MCF 10A (cell line): ENCODE measurements at regions not wholly inside any gene's neighbourhood (a gene's known extent, or its start where the extent isn't known, plus 50 kb on each side); places are given as distances from the start of the nearest gene placed in this dataset.
A peak's percentile ranks its signal among the peaks of the same experiment; 100 is the strongest.
"Not testable (repeated sequence)": the region's sequence is repeated elsewhere in the genome, so short reads cannot be mapped to it uniquely, and the experiment has no call there.

ENCODE experiments used
- BruUV-seq: library from RNA; stranded (reverse); fragments of 400-500 nt; replicated peaks from 2 replicates; lab custom pipeline; 2021; lab: Mats Ljungman, UMichigan
- CTCF ChIA-PET: fragments of 300-600 bp; sonication (Branson Sonifier 250); formaldehyde crosslinking; extraction: SDS; loops from one replicate; lab custom pipeline; 2021; ENCODE audit warnings: antibody characterized with exemption, inconsistent platforms; lab: Yijun Ruan, JAX
- POLR2A ChIA-PET: fragments of 300-600, 350-650 bp; sonication (Branson Sonifier 250); formaldehyde crosslinking; extraction: SDS; loops from one replicate; lab custom pipeline; 2020; ENCODE audit warnings: antibody characterized with exemption, inconsistent platforms; lab: Yijun Ruan, JAX
- DNase-seq: peaks from one replicate; pipeline ENCODE4 v3.0.0-alpha.2; 2018; ENCODE audit not compliant: unreplicated experiment
- H3K27ac Mint-ChIP-seq: one replicate; pipeline ENCODE4 v1.8.0; 2022; ENCODE audit warnings: mild to moderate bottlenecking, low read depth, mixed read lengths; ENCODE audit not compliant: unreplicated experiment
- H3K27me3 Mint-ChIP-seq: one replicate; pipeline ENCODE4 v1.8.0; 2022; ENCODE audit warnings: mixed read lengths; ENCODE audit not compliant: insufficient read depth, unreplicated experiment
- H3K36me3 Mint-ChIP-seq: one replicate; pipeline ENCODE4 v1.8.0; 2022; ENCODE audit warnings: mild to moderate bottlenecking, moderate library complexity, mixed read lengths; ENCODE audit not compliant: insufficient read depth, unreplicated experiment
- H3K4me1 Mint-ChIP-seq: one replicate; pipeline ENCODE4 v1.8.0; 2022; ENCODE audit warnings: mixed read lengths; ENCODE audit not compliant: insufficient read depth, unreplicated experiment
- H3K4me3 Mint-ChIP-seq: one replicate; pipeline ENCODE4 v1.8.0; 2022; ENCODE audit warnings: mild to moderate bottlenecking, moderate library complexity, mixed read lengths; ENCODE audit not compliant: unreplicated experiment
- H3K9me3 Mint-ChIP-seq: one replicate; pipeline ENCODE4 v1.8.0; 2022; ENCODE audit warnings: mixed read lengths; ENCODE audit not compliant: unreplicated experiment
- CTCF ChIP-seq: fragments of 200-600 bp; IDR thresholded peaks from one replicate; pipeline ENCODE4 v1.8.0; 2022; ENCODE audit warnings: antibody characterized with exemption, mild to moderate bottlenecking; ENCODE audit not compliant: unreplicated experiment
- intact Hi-C: fragments of 100-400 bp; cut with micrococcal nuclease; formaldehyde crosslinking; loops from 2 replicates; pipeline ENCODE4 v1.14.1; 2022

DNA sequence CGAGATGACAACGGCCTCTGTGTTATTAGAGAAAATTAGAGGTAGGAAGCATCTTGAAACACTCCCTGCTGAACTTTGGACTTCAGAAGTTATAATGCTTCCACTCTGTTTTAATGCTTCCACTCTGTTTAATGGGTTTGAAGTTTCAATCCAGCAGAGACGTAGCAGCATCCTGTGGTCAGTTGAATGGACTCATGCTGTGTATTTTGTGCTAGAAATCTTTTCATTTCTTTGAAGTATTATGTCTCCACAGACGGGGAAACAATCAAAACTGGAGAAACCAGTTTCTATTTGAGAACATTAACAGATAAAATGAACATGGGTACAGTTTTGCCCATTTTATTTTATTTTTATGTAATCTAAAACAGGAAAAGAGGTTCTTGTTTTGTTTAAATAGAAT is 1736.2 kb downstream of the SLITRK5 start:
- no peaks in the 10 kb centered on the region for H3K36me3 Mint-ChIP-seq
- peaks cover under 1% of the 10 kb centered on the region for H3K4me1 Mint-ChIP-seq
- no peaks in the 10 kb centered on the region for H3K9me3 Mint-ChIP-seq
- no peaks in the 10 kb centered on the region for H3K27me3 Mint-ChIP-seq
- no peak overlapping the region for H3K27ac Mint-ChIP-seq
- no peak overlapping the region for H3K4me3 Mint-ChIP-seq
- intact Hi-C loops = no loop called here
- POLR2A ChIA-PET = no interaction called here
- CTCF ChIA-PET = no interaction called here
- TF ChIP-seq CTCF = no peak
- no peak for DNase-seq
- BruUV-seq = no TSS peak

DNA sequence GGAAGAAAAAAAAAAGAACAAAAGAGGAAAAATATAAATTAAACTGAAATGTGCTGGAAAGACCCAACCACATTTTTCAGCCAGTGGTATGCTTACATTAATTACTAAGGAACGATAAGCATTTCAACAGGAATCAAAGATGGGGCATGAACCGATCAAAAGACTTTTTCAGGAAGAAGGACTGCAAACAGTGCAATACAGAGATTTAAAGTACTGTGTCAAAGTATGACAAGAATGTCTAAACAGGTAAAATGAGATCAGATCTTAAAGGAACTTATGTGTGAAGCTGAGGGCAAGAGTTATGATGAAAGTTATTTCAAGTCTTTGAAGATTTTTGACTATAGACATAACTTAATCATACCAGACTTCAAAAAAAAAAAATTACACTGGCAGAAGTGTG is 1761.8 kb downstream of the SLITRK5 start:
- BruUV-seq = no TSS peak
- no peaks in the 10 kb centered on the region for H3K4me1 Mint-ChIP-seq
- H3K36me3 Mint-ChIP-seq = no peaks in the 10 kb centered on the region
- CTCF ChIA-PET = no interaction called here
- intact Hi-C loops = loop anchor here (5.0 kb wide), 1 partner anchor 1434 kb away; no protein-coding TSS in a partner anchor
- no peaks in the 10 kb centered on the region for H3K9me3 Mint-ChIP-seq
- POLR2A ChIA-PET = no interaction called here
- H3K27ac Mint-ChIP-seq = no peak overlapping the region
- no peaks in the 10 kb centered on the region for H3K27me3 Mint-ChIP-seq
- no peak for TF ChIP-seq CTCF
- no peak for DNase-seq
- no peak overlapping the region for H3K4me3 Mint-ChIP-seq

GRCh38 chr13:89434624-89435023 is 1763.5 kb downstream of the SLITRK5 start:
- TF ChIP-seq CTCF = peak; percentile 27
- H3K9me3 Mint-ChIP-seq, BruUV-seq, H3K36me3 Mint-ChIP-seq, H3K27me3 Mint-ChIP-seq, H3K27ac Mint-ChIP-seq, H3K4me3 Mint-ChIP-seq, POLR2A ChIA-PET, H3K4me1 Mint-ChIP-seq: not testable (repeated sequence)
- intact Hi-C loops = loop anchor here (2.0 to 5.0 kb wide), 3 partner anchors 260 to 1433 kb away; no protein-coding TSS in a partner anchor
- peak; percentile 57 for DNase-seq
- CTCF ChIA-PET = interaction anchor here (0.6 to 1.9 kb wide), 9 partner anchors 26 to 1543 kb away, joined by 3 to 22 read pairs (median 3); no protein-coding TSS in a partner anchor

- Mint-ChIP-seq H3K27ac (peak overlapping the region; percentile 59), H3K36me3 (no peaks in the 10 kb centered on the region), H3K27me3 (no peaks in the 10 kb centered on the region), H3K9me3 (no peaks in the 10 kb centered on the region), H3K4me3 (no peak overlapping the region), H3K4me1 (peaks cover 30% of the 10 kb centered on the region)
- ChIA-PET CTCF (no interaction called here), POLR2A (no interaction called here)
- intact Hi-C loops = no loop called here
- no TSS peak for BruUV-seq
- DNase-seq = no peak
- no peak for TF ChIP-seq CTCF
Observed at GRCh38 chr13:89454681-89455080, 1783.5 kb downstream of the SLITRK5 start.
